GM19099 (cell line): ENCODE measurements at regions not wholly inside any gene's neighbourhood (a gene's known extent, or its start where the extent isn't known, plus 50 kb on each side); places are given as distances from the start of the nearest gene placed in this dataset.

Experiments used
- POLR2A ChIP-seq: IDR thresholded peaks from 3 replicates; pipeline ENCODE4 v1.6.1; 2011; ENCODE audit warnings: low read depth; ENCODE audit not compliant: insufficient read length; ENCODE audit errors: extremely low read depth

GRCh38 chrX:79300856-79301255 lies 66.3 kb downstream of the ITM2A start:
- no peak for TF ChIP-seq POLR2A

GRCh38 chrX:79290596-79290995 lies 76.5 kb downstream of the ITM2A start:
- TF ChIP-seq POLR2A, result no peak

- TF ChIP-seq POLR2A, result no peak
These were observed 78.4 kb downstream of the ITM2A start for GRCh38 chrX:79288733-79289132.

- no peak for TF ChIP-seq POLR2A
These were observed 79.4 kb downstream of the ITM2A start for GRCh38 chrX:79287724-79288123.

- no peak for TF ChIP-seq POLR2A
These were observed 85.4 kb downstream of the ITM2A start for GRCh38 chrX:79281775-79282174.

- no peak for TF ChIP-seq POLR2A
These were observed 96.7 kb downstream of the ITM2A start for GRCh38 chrX:79270401-79270800.

GRCh38 chrX:79268788-79269187 lies 98.3 kb downstream of the ITM2A start:
- TF ChIP-seq POLR2A, result no peak

GRCh38 chrX:79266702-79267101 lies 100.4 kb downstream of the ITM2A start:
- no peak for TF ChIP-seq POLR2A

GRCh38 chrX:79263550-79263949 lies 103.6 kb downstream of the ITM2A start:
- TF ChIP-seq POLR2A, result no peak

GRCh38 chrX:79259073-79259689 lies 108.0 kb downstream of the ITM2A start:
- TF ChIP-seq POLR2A, result peak; percentile 28

GRCh38 chrX:79243691-79244090 lies 99.2 kb downstream of the GPR174 start:
- TF ChIP-seq POLR2A, result no peak

GRCh38 chrX:79235899-79236298 lies 91.4 kb downstream of the GPR174 start:
- TF ChIP-seq POLR2A, result no peak

- no peak for TF ChIP-seq POLR2A
These were observed 87.2 kb downstream of the GPR174 start for GRCh38 chrX:79231662-79232061.
